Myocyte (in vitro differentiated cells): ENCODE measurements at regions not wholly inside any gene's neighbourhood (a gene's known extent, or its start where the extent isn't known, plus 50 kb on each side); places are given as distances from the start of the nearest gene placed in this dataset.

Experiments used
- DNase-seq: peaks from one replicate; pipeline ENCODE4 v3.0.0-alpha.2; 2012; ENCODE audit warnings: low read depth

- DNase-seq = no peak
Observed at GRCh38 chr13:74043237-74043636, 91.0 kb downstream of the KLF12 start.

GRCh38 chr13:74040200-74040599 lies 94.0 kb downstream of the KLF12 start:
- DNase-seq = peak; percentile 56

- no peak for DNase-seq
Observed at GRCh38 chr13:74039667-74040066, 94.5 kb downstream of the KLF12 start.

GRCh38 chr13:74039154-74039553 lies 95.0 kb downstream of the KLF12 start:
- DNase-seq = no peak

- no peak for DNase-seq
Observed at GRCh38 chr13:74037762-74038161, 96.4 kb downstream of the KLF12 start.

GRCh38 chr13:74036373-74036772 lies 97.8 kb downstream of the KLF12 start:
- DNase-seq = no peak

GRCh38 chr13:74035896-74036295 lies 98.3 kb downstream of the KLF12 start:
- no peak for DNase-seq

- no peak for DNase-seq
Observed at GRCh38 chr13:74032325-74032724, 101.9 kb downstream of the KLF12 start.

GRCh38 chr13:74027161-74027779 lies 106.9 kb downstream of the KLF12 start:
- no peak for DNase-seq

- no peak for DNase-seq
Observed at GRCh38 chr13:74026753-74027152, 107.5 kb downstream of the KLF12 start.

GRCh38 chr13:74025369-74025768 lies 108.8 kb downstream of the KLF12 start:
- DNase-seq = no peak

- no peak for DNase-seq
Observed at GRCh38 chr13:74024856-74025255, 109.3 kb downstream of the KLF12 start.

GRCh38 chr13:74024314-74024713 lies 109.9 kb downstream of the KLF12 start:
- DNase-seq = no peak

GRCh38 chr13:74023484-74023883 lies 110.7 kb downstream of the KLF12 start:
- DNase-seq = no peak

GRCh38 chr13:74021505-74021904 lies 112.7 kb downstream of the KLF12 start:
- DNase-seq = no peak

GRCh38 chr13:74018062-74018431 lies 116.2 kb downstream of the KLF12 start:
- DNase-seq = no peak

- DNase-seq = no peak
Observed at GRCh38 chr13:74017301-74018061, 116.7 kb downstream of the KLF12 start.

- no peak for DNase-seq
Observed at GRCh38 chr13:74015137-74015536, 119.1 kb downstream of the KLF12 start.

- no peak for DNase-seq
Observed at GRCh38 chr13:74009100-74009668, 125.0 kb downstream of the KLF12 start.

GRCh38 chr13:74006666-74007065 lies 127.5 kb downstream of the KLF12 start:
- no peak for DNase-seq

GRCh38 chr13:74005320-74006157 lies 128.7 kb downstream of the KLF12 start:
- no peak for DNase-seq

- no peak for DNase-seq
Observed at GRCh38 chr13:74004109-74004508, 130.1 kb downstream of the KLF12 start.
